Hematopoietic multipotent progenitor cell (in vitro differentiated cells): ENCODE measurements at regions not wholly inside any gene's neighbourhood (a gene's known extent, or its start where the extent isn't known, plus 50 kb on each side); places are given as distances from the start of the nearest gene placed in this dataset.
"Not testable (repeated sequence)": the region's sequence is repeated elsewhere in the genome, so short reads cannot be mapped to it uniquely, and the experiment has no call there.

Source experiments
- DNase-seq, 3 donors: peaks; one replicate each; pipeline ENCODE4 v3.0.0-alpha.2; 2011 to 2015; ENCODE audit warnings: low read depth in 2 of 3, low spot score in 2 of 3

GRCh38 chr10:2592360-2593160 lies 474.8 kb upstream of the PFKP start:
- DNase-seq, result no peak

- DNase-seq, result no peak
These were observed 478.2 kb upstream of the PFKP start for GRCh38 chr10:2589196-2589595.

GRCh38 chr10:2584385-2584784 lies 483.0 kb upstream of the PFKP start:
- DNase-seq, result no peak

- DNase-seq, result no peak
These were observed 490.5 kb upstream of the PFKP start for GRCh38 chr10:2576892-2577291.

- no peak for DNase-seq
These were observed 491.9 kb upstream of the PFKP start for GRCh38 chr10:2575460-2575859.

GRCh38 chr10:2572611-2573010 lies 494.7 kb upstream of the PFKP start:
- no peak for DNase-seq

GRCh38 chr10:2556883-2557282 lies 510.5 kb upstream of the PFKP start:
- no peak for DNase-seq

GRCh38 chr10:2548071-2548470 lies 519.3 kb upstream of the PFKP start:
- no peak for DNase-seq

GRCh38 chr10:2547606-2548005 lies 519.7 kb upstream of the PFKP start:
- DNase-seq, result no peak

- DNase-seq, result not testable (repeated sequence)
These were observed 520.5 kb upstream of the PFKP start for GRCh38 chr10:2546894-2547293.

GRCh38 chr10:2543974-2544373 lies 523.4 kb upstream of the PFKP start:
- DNase-seq, result no peak

- no peak for DNase-seq
These were observed 524.0 kb upstream of the PFKP start for GRCh38 chr10:2543142-2543886.

- no peak for DNase-seq
These were observed 526.2 kb upstream of the PFKP start for GRCh38 chr10:2541176-2541575.

- DNase-seq, result no peak
These were observed 537.4 kb upstream of the PFKP start for GRCh38 chr10:2529945-2530344.

GRCh38 chr10:2525781-2526180 lies 541.6 kb upstream of the PFKP start:
- DNase-seq, result no peak

- no peak for DNase-seq
These were observed 548.2 kb upstream of the PFKP start for GRCh38 chr10:2519139-2519538.

GRCh38 chr10:2509081-2509531 lies 558.2 kb upstream of the PFKP start:
- DNase-seq, result no peak

GRCh38 chr10:2501366-2501940 lies 565.9 kb upstream of the PFKP start:
- DNase-seq, result peak in 1 of 3 donors; percentile 19

GRCh38 chr10:2494399-2494798 lies 572.9 kb upstream of the PFKP start:
- no peak for DNase-seq

GRCh38 chr10:2488446-2489005 lies 578.8 kb upstream of the PFKP start:
- no peak for DNase-seq

- DNase-seq, result no peak
These were observed 579.4 kb upstream of the PFKP start for GRCh38 chr10:2487921-2488320.
